ENCODE measurements at regions not wholly inside any gene's neighbourhood (a gene's known extent, or its start where the extent isn't known, plus 50 kb on each side); places are given as distances from the start of the nearest gene placed in this dataset.
A peak's percentile ranks its signal among the peaks of the same experiment; 100 is the strongest.

DNA sequence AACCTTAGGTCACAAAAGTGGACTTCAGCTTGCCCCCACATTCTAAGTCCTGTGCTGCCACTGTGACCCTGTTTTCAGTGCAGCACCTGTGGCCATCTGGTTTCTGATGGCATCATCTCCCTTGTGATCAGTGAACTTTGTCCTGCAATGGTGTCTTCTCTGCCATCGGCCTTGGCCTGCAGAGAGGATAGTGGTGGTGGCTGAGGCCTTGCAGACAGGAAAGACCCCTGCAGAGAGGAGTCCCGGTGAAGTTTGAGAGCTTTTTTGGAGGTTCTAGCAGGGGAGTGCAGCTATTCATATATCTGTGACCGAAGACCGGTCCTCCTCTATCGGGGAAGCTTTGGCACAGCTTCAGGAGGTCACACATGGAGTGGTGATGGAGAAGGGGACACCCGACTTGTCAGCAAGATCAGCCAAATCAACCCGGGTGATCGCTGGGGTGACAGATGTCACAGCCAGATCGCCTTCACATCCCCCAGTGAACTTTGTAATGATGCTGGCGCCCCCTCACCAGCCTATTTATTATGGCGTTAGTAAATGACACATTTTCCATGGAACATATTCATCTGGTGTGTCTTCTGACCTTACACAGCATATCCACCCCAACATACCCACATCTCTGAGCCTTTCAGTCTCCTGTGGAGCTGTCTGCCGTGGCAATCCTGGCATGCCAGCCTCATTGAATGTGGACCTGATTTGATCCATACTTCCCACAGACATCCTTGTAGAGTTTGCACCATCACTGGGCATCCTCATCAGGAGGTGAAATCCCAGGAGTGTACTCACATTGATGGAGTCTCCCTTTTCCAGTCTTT is 136.1 kb downstream of the PAPOLA start:
- no peak for DNase-seq

DNA sequence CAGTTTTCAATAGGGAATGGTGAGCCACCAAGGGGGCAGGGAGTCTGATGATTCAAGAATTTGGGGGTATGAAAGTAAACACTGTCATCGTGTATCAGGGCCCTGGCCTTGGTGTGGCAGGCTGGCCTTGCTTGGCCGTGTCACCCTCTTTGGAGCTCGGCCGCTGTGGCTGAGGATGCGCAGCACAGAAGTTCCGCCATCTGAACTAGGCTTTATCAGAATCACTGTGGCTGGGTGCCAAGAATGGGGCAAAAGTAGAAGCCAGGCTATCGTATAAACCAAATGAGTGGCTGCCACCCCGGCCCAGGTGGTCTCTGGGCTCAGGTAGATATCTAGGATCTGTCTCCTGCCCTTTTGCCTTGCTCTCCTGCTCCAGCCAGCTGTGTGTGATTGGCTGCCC is 137.4 kb downstream of the PAPOLA start:
- no peak for DNase-seq

DNA sequence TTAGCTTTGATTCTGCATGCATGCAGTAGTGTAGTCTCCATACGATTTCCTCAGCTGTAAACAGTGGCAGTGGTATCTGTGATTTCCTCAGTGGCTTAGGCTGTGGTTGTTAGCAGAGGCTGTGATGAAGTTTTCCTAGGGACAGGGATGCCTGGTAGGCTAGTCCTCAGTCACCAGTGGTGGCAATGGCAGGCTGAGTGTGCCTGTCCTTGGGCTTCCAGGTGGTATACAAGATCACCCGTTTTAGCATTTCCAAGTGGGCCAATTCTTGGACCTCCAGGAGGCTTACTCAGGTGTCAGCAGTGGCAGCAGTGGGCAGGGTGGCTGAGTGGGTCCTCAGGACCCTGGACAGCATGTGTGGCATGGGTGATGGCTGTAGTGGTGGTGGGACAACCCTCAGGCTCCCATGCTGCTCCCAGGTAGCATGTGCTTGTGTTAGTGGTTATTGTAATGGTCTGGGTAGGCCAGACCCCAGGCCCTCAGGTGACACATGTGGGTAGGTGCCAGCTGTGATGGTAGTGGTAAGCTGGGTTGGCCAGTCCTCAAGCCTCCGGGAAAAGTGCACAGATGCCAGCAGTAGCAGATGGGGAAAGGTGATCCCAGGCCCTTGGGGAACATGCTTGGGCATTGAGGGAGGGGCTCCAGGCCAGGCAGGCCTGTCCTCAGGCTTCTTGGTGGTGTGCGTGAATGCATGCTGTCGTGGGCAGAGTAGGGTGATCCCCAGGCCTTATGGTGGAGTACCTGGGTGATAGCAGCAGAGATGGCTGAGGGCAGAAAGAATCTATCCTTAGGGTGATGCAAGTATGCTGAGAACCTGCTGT is 146.5 kb downstream of the PAPOLA start:
- DNase-seq, result no peak

DNA sequence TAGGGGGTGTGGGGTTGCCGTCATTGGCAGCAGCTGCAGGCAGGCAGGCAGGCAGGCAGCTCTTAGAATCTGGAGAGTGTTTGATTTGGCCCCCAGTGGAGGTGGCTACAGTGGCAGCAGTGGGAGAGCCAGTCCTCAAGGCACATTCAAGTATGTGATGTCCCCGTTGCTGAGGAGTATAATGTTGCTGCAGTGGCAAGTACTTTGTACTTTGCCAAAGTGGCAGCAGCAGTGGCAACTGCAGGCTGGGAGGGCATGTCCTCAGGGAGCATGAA is 147.1 kb downstream of the PAPOLA start:
- no peak for DNase-seq

DNA sequence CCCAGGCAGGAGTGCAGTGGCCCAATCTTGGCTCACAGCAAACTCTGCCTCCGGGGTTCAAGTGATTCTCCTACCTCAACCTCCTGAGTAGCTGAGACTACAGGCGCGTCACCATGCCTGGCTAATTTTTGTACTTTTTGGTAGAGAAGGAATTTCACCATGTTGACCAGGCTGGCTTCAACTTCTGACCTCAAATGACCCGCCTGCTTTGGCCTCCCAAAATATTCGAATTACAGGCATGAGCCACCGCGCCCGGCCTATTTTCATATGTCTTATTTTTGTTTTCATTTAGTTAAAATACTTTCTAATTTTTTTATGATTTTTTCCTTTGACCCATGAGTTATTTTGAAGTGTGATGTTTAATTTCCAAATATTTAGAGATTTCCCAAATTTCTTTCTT is 143.6 kb upstream of the VRK1 start:
- no peak for DNase-seq

DNA sequence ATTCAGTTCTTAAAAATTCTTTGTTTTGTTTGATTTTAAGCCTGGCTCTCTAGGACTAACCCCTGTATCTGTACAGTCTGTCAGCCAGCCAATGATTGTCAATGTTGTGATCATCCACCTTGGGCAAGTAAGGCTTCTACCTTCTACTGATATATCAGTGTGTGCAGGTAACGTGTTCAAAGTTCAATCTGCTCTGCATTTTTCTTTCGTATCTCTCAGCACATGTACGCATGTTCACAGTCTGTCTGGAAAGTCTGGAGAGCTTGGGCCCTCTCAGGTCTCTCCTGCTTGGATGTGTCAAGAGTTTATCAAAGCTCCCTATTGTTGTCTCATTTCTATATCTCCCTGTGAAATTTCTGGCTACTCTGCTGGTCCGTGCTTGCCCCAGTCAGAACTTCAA is 138.6 kb upstream of the VRK1 start:
- no peak for DNase-seq

- no peak for DNase-seq
Observed at GRCh38 chr14:96660123-96660522, 137.1 kb upstream of the VRK1 start.

GRCh38 chr14:96660667-96661066 is 136.5 kb upstream of the VRK1 start:
- no peak for DNase-seq

DNA sequence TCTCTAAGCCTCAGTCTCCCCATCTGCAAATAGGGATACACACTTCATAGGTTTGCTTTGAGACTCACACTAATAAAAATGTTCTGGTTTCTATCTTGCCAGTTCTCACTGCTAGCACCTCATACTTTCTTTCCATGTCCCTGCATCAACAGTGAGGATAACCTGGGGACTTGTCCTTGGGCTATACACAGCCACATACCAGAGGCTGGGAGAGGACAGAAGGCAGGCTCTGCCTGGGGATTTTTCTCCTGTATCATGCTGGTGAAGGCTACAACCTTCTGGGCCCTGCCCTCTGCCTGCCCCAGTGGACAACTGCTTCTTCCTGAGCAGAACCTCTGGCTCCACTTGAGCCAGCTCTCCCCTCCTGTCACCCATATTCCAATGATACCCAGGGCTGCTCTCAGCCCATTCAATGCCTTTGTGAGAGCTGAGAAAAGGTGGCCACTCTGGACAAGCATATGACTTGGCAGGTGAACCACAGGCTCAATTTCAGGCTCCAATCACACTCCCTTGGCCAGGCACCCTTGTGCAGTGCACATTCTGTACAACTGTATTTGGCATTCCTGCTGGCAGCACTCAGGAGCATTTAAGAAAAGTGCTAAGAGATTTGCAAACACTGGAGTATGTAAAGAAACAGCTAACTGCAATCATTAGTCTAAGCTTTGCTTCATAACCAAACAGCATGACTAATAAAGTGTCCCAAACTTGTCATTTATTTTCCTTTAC is 135.8 kb upstream of the VRK1 start:
- no peak for DNase-seq

GRCh38 chr14:96662116-96662970 is 134.8 kb upstream of the VRK1 start:
- peak; percentile 24 for DNase-seq

DNA sequence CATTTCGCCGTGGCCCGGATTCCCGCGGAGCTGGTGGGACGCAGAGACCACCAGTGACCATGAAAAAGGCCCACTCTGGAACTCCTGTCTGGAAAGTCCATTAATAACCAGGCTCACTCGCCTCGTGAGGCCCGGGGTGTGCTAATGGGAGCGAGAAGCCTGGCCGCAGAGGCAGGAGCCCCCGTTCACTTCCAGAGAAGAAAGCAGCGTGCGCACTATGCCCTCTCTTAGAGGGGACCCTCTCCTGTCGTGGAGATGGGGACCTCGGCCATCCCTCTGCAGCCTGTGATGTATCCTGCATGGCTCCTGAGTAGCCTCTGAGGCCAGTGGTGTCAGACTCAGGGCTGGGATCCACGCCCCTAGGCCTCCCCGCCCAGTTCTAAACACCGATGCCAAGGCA is 134.1 kb upstream of the VRK1 start:
- no peak for DNase-seq

DNA sequence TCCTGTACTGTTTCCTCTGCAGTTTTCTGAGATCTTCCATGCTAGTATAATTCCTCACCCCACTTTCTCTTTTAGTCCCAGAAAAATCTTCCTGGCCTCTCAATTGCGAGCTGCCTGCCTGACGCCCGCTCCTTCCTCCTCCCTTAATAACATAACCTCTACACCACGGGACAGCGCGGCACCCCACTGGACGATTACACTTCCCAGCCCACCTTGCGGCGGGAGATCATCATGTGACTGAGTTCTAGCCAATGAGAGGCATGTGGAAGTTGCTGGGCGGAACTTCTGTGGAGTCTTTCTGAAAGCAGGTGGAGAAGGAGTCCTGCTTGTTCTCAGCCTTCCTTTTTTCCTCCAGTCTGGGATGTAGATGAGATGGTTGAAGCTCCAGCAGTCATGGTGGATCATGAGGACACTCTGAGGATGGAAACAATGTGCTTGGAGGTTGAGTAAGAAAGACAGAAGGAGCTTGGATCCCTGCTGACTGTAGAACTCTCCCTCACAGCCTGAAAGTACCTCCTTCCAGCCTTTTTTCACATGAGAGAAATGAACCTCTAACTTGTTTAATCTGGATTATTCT is 133.6 kb upstream of the VRK1 start:
- no peak for DNase-seq

DNA sequence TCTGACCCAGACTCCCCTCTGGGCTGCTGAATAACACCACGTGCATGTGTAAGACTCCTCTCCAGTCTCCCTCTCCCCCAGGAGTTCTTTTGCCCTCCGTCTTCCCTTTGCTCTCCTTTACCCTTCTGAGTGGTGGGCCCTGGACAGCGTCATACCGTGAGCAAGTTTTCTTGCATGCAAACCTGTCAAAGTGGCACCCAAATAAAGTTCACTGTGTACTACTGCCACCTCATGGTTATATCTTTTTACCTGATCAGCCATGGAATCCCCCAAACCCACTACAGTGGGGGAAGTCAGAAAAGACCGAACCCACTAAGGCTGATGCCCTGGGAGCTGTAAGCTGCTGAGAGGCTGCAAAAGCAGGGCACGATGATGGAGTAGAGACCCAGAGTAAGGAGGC is 131.1 kb upstream of the VRK1 start:
- DNase-seq, result no peak

DNA sequence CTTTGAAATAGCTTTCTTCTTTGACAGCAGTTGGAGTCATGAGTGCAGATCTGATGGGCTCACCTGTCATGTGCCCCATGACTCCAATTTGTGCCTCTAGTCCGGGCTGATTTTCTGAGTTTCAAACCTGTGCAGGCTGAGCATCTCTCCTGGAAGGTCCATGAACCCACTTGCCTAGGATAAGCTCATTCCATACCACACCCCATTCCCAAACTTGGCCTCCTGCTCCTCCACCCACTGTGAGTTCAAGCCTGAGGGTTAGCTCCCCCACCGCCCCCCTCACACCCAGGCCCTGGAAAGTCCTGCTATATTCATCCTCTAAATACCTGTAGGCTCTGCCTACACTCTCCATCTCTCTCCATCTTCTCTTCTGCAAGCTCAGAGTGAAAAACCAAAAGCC is 126.8 kb upstream of the VRK1 start:
- no peak for DNase-seq

DNA sequence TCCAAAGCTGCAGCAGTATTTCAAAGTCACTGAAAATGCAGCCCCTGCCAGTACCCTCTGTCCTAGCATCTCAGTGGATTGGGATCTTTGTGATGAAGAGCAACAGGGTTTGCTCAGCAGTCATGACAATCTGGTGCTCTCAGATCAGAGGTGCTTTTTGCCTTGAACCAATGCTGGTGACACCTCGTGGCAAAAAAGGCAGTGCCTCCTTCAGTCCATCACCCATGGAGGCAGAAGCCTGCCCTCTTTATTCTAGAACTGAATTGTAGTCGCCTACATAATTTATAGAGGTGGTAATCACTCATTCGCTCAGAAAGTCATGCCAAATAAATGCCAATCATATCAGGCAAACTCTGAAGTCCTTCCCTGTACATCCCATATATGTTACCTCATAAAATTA is 126.0 kb upstream of the VRK1 start:
- no peak for DNase-seq

DNA sequence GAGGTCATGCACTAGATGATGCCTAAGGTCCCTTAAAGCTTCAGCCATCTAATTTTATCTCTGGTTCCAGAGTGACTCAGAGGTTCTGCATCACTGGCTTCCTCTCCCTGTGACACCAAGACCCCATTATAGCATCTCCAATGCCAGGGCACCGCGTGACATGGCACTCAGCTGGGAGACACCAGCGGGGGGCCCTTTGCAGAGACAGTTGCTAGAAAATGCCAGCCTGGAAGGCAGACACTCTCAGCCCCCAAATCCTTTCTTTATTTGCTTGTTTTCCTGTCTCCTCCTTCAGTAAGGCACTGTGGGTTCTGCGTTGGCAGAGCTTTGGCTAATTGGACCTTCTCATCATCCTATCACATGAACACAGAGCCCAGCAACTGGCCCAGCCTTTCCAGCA is 123.5 kb upstream of the VRK1 start:
- DNase-seq, result no peak

DNA sequence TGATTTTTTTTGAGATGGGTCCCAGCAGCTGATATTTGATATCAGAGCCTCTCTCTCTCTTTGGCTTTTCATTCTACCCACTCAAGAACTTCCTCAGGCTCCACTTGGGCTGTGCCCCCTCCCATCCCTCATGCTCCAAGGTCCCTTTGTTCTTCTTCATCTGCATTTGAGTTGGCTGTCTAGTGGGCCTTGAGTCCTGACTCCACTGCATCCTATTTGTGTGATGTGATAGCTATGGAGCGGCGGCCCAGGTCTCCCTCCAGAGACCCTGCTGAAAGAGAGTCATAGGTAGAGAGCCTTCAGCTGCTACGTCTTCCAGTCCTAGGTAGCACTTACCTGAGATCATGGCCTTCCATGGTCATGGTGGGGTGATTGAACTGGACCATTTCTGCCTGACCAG is 123.1 kb upstream of the VRK1 start:
- no peak for DNase-seq

DNA sequence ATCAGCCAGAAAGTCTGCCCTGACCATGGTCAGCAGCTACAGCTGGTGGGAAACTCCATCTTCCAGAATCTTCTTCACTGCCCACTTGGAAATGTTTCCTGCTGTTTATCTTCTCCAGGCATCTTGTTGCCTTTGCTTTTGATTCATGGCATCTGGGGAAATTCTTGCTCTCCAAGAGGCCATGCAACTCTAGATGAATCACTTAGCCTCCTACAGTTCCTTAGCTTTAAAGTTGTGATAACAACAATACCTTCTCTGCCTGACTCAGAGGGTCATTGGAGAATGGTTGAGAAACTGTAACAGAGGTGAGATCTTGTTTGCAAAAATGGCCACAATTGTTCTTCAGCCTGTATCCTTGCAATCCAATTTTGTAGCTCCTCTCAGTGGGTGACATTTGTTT is 121.0 kb upstream of the VRK1 start:
- DNase-seq, result no peak

GRCh38 chr14:96681829-96682228 is 115.4 kb upstream of the VRK1 start:
- no peak for DNase-seq

DNA sequence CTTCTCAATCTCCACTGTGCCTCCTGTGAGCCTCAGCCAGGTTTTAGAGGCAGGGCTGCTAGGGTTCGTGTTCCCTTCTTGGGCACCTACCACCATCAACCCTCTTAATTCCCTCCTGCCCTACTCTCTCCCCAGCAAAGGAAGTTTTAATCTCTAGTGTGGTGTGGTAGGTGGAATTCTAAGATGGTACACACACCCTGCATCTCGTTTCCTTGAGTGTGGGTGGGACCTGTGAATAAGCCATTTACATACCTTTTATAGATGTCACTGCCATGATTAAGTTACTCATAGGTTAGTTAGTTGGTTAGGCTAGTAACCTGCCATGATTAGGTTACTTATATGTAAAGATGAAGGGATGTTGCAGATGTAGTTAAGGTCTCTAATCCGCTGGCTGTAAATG is 114.8 kb upstream of the VRK1 start:
- DNase-seq, result no peak

- no peak for DNase-seq
Observed at GRCh38 chr14:96683562-96684289, 113.5 kb upstream of the VRK1 start.

- no peak for DNase-seq
Observed at GRCh38 chr14:96686126-96686525, 111.1 kb upstream of the VRK1 start.

Measured in NCI-H774 (cell line).